ENCODE measurements at regions not wholly inside any gene's neighbourhood (a gene's known extent, or its start where the extent isn't known, plus 50 kb on each side); places are given as distances from the start of the nearest gene placed in this dataset.

GRCh38 chr2:128425731-128426620, 107.3 kb upstream of the HS6ST1 start:
- TF ChIP-seq FOS (IDR thresholded peaks at IDR 0.05; ENCODE audit: borderline replicate concordance, insufficient read depth, low read length) = no peak
- no peak for TF ChIP-seq POLR2AphosphoS5 (IDR thresholded peaks at IDR 0.05; ENCODE audit: insufficient read depth, low read depth, low read length)
- no peak for TF ChIP-seq POLR2A (IDR thresholded peaks at IDR 0.05; ENCODE audit: low read depth, low read length)
- TF ChIP-seq MYC (IDR thresholded peaks at IDR 0.05; ENCODE audit: low read depth, low read length) = no peak
- TF ChIP-seq CTCF (IDR thresholded peaks at IDR 0.05; ENCODE audit: extremely low read depth in 1 of 2, insufficient read depth in 1 of 2, low read depth in 1 of 2, low read length in 2 of 2) = no peak
- no peak for TF ChIP-seq EZH2 (IDR thresholded peaks at IDR 0.05; ENCODE audit: borderline replicate concordance, low read depth, low read length, severe bottlenecking)
